Prostate gland (tissue), 2 donors: ENCODE measurements at regions not wholly inside any gene's neighbourhood (a gene's known extent, or its start where the extent isn't known, plus 50 kb on each side); places are given as distances from the start of the nearest gene placed in this dataset.

Source experiments
- POLR2A ChIP-seq: fragments of 450-650 bp; IDR thresholded peaks from one replicate; pipeline ENCODE4 v1.6.1; 2016; ENCODE audit warnings: antibody characterized with exemption, mild to moderate bottlenecking
- POLR2AphosphoS5 ChIP-seq: sonication (generic); formaldehyde crosslinking; IDR thresholded peaks from one replicate; pipeline ENCODE4 v1.6.1; 2017; ENCODE audit warnings: antibody characterized with exemption
- TF ChIP-seq, protein P1 (sequence below), 4 experiments: fragments of 200-600 bp in 2 of 4; fragments of 450-650 bp in 2 of 4; sonication (generic) in 2 of 4; IDR thresholded peaks; 1 replicate in 3 of 4; 2 replicates in 1 of 4; pipeline ENCODE4 v1.5.1; 2016 to 2019; ENCODE audit warnings: antibody characterized with exemption in 4 of 4, mild to moderate bottlenecking in 2 of 4, moderate library complexity in 2 of 4

DNA sequence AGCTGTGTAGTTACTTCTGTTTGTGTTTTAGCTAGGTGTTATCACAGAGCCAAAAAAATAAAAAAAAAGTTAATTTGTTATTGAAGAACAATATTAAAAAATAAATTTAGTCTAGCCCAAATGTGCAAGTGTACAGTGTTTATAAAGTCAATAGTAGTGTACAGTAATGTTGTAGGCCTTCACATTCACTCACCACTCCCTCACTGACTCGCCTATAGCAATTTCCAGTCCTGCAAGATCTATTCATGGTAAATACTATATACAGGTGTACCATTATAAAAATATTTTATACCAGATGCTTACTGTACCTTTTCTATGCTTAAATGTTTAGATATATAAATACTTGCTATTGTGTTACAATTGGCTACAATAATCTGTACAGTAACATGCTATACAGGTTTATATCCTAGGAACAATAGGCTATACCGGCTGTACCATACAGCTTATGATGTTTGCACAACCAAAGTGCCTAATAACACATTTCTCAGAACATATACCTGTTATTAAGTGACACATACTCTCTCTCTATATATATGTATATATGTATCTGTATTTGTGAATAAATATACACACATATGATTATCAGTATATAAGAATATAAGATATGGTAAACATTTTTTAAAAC, 341.4 kb upstream of the EDIL3 start:
- TF ChIP-seq POLR2AphosphoS5 (no peak), POLR2A (no peak)
- TF ChIP-seq, protein P1, sequence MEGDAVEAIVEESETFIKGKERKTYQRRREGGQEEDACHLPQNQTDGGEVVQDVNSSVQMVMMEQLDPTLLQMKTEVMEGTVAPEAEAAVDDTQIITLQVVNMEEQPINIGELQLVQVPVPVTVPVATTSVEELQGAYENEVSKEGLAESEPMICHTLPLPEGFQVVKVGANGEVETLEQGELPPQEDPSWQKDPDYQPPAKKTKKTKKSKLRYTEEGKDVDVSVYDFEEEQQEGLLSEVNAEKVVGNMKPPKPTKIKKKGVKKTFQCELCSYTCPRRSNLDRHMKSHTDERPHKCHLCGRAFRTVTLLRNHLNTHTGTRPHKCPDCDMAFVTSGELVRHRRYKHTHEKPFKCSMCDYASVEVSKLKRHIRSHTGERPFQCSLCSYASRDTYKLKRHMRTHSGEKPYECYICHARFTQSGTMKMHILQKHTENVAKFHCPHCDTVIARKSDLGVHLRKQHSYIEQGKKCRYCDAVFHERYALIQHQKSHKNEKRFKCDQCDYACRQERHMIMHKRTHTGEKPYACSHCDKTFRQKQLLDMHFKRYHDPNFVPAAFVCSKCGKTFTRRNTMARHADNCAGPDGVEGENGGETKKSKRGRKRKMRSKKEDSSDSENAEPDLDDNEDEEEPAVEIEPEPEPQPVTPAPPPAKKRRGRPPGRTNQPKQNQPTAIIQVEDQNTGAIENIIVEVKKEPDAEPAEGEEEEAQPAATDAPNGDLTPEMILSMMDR (IDR thresholded peaks at IDR 0.05): no peak
